Fibroblast of the aortic adventitia (primary cell): ENCODE measurements at regions not wholly inside any gene's neighbourhood (a gene's known extent, or its start where the extent isn't known, plus 50 kb on each side); places are given as distances from the start of the nearest gene placed in this dataset.

Source experiments
- DNase-seq: peaks from one replicate; pipeline ENCODE4 v3.0.0-alpha.2; 2010; ENCODE audit warnings: low read depth
- H3K4me3 ChIP-seq: 2 replicates; pipeline ENCODE4 v1.5.1; 2011; ENCODE audit warnings: low read depth, mild to moderate bottlenecking, control low read depth, low read length, moderate library complexity
- CTCF ChIP-seq: IDR thresholded peaks from 2 replicates; pipeline ENCODE4 v1.5.1; 2011; ENCODE audit warnings: mild to moderate bottlenecking, low read length, control low read depth, inconsistent platforms; ENCODE audit not compliant: insufficient read depth

- no peak for DNase-seq
- no peak overlapping the region for H3K4me3 ChIP-seq
- no peak for TF ChIP-seq CTCF
Measured at GRCh38 chr2:164328310-164328709, 293.0 kb downstream of the GRB14 start.

GRCh38 chr2:164323978-164324377 is 297.3 kb downstream of the GRB14 start:
- DNase-seq = no peak
- H3K4me3 ChIP-seq = no peak overlapping the region
- TF ChIP-seq CTCF = no peak

GRCh38 chr2:164314148-164314547 is 307.1 kb downstream of the GRB14 start:
- peak; percentile 9 for DNase-seq
- no peak overlapping the region for H3K4me3 ChIP-seq
- no peak for TF ChIP-seq CTCF

GRCh38 chr2:164306872-164307271 is 314.4 kb downstream of the GRB14 start:
- DNase-seq = no peak
- TF ChIP-seq CTCF = no peak
- no peak overlapping the region for H3K4me3 ChIP-seq

GRCh38 chr2:164302786-164303185 is 318.5 kb downstream of the GRB14 start:
- TF ChIP-seq CTCF = no peak
- DNase-seq = no peak

GRCh38 chr2:164288235-164288634 is 333.0 kb downstream of the GRB14 start:
- no peak overlapping the region for H3K4me3 ChIP-seq
- no peak for TF ChIP-seq CTCF
- DNase-seq = no peak

More at GRCh38 chr2:164302786-164303185, 318.5 kb downstream of the GRB14 start:
- no peak overlapping the region for H3K4me3 ChIP-seq

- no peak overlapping the region for H3K4me3 ChIP-seq
- no peak for DNase-seq
- TF ChIP-seq CTCF = no peak
Measured at GRCh38 chr2:164287056-164287455, 334.2 kb downstream of the GRB14 start.
